ENCODE measurements at regions not wholly inside any gene's neighbourhood (a gene's known extent, or its start where the extent isn't known, plus 50 kb on each side); places are given as distances from the start of the nearest gene placed in this dataset.

DNA sequence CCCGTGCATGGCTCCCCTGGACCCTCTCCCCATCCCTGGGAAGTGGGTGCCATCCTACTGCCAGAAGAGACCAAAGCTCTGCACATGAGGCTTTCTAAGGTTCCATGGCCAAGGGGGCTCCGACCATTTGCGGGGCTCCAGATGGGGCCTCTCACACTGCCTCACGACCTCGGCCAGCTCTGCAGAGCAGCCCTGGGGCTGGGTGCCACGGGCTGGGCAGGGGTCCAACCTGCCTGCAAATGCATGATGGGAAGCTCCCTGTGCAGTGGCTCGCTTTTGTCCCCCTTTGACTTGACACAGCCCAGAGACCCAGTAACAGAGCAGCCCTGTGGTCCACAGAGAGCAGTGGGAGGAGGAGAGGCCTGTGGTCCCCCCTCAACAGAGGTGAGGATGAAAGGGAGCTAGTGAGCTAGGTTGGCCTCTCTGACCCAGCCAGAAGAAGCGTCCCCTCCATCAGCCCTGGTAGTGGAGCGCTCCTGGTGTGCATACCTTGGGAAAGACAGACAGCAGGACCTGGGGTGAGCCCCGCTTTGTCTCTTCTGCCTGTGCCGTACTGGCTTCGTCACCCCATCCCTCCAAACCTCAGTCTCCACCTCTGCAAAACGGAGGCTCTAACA is 174.1 kb downstream of the DDX1 start:
- no peak overlapping the region for H3K4me3 ChIP-seq (ENCODE audit: low read length)
- H3K9ac ChIP-seq (ENCODE audit: low read length), result no peak overlapping the region
- no peaks in the 10 kb centered on the region for H3K36me3 ChIP-seq (ENCODE audit: control insufficient read depth, insufficient read depth, low read length, severe bottlenecking)
- H3K4me1 ChIP-seq (ENCODE audit: control insufficient read depth, insufficient read depth, low read length), result no peaks in the 10 kb centered on the region
- DNase-seq (ENCODE audit: low read depth), result no peak
- peaks cover 28% of the 10 kb centered on the region for H3K27me3 ChIP-seq (replicated peaks; ENCODE audit: control insufficient read depth, insufficient read depth, low read length)
- no peaks in the 10 kb centered on the region for H3K9me3 ChIP-seq (ENCODE audit: control insufficient read depth, low read length)

DNA sequence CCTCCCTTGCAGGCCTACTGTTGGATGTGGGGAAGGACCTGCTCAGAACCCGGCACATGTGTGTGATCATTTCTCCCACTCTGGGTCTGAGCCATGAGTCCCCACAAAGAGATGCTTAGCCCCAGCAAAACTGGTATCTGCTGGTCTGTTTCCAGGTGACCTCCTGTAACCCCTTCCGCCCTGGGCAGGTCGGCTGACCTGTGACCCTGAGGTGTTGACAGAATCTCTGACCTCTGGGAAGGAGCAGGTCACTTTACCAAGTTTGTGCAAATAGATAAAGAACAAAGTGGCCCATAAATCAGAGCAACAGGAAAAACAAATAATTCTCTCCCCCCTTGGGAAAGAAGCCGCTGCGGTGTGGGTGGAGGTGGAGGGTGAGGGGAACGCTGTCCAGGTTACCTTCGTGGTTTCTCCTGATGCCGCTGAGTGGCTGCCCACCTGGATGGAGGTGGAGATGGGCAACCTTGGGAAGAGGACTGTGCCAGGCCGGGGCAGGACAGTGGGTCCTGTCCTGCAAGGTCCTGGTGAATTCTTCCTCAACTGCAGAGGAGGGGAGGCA is 174.0 kb upstream of the MYCN start:
- H3K4me1 ChIP-seq (ENCODE audit: control insufficient read depth, insufficient read depth, low read length), result no peaks in the 10 kb centered on the region
- H3K36me3 ChIP-seq (ENCODE audit: control insufficient read depth, insufficient read depth, low read length, severe bottlenecking), result no peaks in the 10 kb centered on the region
- no peak for DNase-seq (ENCODE audit: low read depth)
- no peak overlapping the region for H3K9ac ChIP-seq (ENCODE audit: low read length)
- H3K4me3 ChIP-seq (ENCODE audit: low read length), result no peak overlapping the region
- H3K9me3 ChIP-seq (ENCODE audit: control insufficient read depth, low read length), result no peaks in the 10 kb centered on the region
- peaks cover 26% of the 10 kb centered on the region for H3K27me3 ChIP-seq (replicated peaks; ENCODE audit: control insufficient read depth, insufficient read depth, low read length)

DNA sequence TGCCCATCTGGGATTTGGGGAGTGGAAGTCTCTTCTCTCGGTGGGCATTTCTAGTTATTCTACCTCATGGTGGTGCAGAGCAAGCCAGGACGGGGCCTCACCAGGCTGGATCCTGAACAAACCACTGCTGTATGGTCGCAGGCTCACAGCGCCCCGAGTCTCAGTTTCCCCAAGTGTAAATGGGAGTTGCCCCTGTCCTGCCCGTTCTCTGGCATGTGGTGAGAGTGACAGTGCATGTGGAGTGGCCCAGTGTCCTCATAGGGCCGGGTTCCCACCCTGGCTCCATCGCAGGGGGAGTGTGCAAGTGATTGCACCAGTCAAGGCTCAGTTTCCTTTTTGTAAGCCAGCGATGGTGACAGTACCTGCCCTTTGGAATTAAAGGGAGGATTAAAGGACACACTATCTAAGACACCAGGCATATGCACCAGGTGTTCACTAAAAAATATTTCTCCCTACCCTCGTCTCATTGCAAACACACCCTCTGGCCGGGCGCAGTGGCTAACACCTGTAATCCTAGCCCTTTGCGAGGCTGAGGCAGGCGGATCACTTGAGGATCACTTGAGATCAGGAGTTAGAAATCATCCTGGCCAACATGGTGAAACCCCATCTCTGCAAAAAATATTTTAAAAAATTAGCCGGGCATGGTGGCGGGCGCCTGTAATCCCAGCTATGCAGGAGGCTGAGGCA is 173.3 kb upstream of the MYCN start:
- DNase-seq (ENCODE audit: low read depth), result no peak
- no peak overlapping the region for H3K9ac ChIP-seq (ENCODE audit: low read length)
- H3K36me3 ChIP-seq (ENCODE audit: control insufficient read depth, insufficient read depth, low read length, severe bottlenecking), result no peaks in the 10 kb centered on the region
- no peak overlapping the region for H3K4me3 ChIP-seq (ENCODE audit: low read length)
- H3K9me3 ChIP-seq (ENCODE audit: control insufficient read depth, low read length), result no peaks in the 10 kb centered on the region
- H3K4me1 ChIP-seq (ENCODE audit: control insufficient read depth, insufficient read depth, low read length), result no peaks in the 10 kb centered on the region
- H3K27me3 ChIP-seq (replicated peaks; ENCODE audit: control insufficient read depth, insufficient read depth, low read length), result peaks cover 24% of the 10 kb centered on the region

DNA sequence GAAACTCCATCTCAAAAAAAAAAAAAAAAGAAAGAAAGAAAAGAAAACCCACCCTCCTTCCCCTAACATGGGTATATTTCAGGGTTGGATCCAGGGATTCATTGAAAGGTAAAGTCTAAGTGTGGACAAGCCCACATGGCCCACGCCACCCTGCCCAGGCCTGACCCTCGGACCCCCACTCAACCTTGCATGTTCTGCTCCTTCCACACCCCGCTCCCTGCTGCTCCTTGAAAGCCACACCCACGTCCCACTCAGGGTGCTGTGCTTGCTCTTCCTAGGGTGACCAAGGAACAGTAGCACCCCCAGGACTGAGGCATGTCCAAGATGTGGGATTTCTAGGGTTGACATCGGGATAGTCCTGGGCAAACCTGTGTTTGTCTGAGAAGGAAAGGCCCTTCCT is 172.7 kb upstream of the MYCN start:
- Histone ChIP-seq H3K9me3 (ENCODE audit: control insufficient read depth, low read length) (no peaks in the 10 kb centered on the region), H3K4me3 (ENCODE audit: low read length) (no peak overlapping the region), H3K27me3 (replicated peaks; ENCODE audit: control insufficient read depth, insufficient read depth, low read length) (peaks cover 21% of the 10 kb centered on the region), H3K36me3 (ENCODE audit: control insufficient read depth, insufficient read depth, low read length, severe bottlenecking) (no peaks in the 10 kb centered on the region), H3K4me1 (ENCODE audit: control insufficient read depth, insufficient read depth, low read length) (no peaks in the 10 kb centered on the region), H3K9ac (ENCODE audit: low read length) (no peak overlapping the region)
- no peak for DNase-seq (ENCODE audit: low read depth)

DNA sequence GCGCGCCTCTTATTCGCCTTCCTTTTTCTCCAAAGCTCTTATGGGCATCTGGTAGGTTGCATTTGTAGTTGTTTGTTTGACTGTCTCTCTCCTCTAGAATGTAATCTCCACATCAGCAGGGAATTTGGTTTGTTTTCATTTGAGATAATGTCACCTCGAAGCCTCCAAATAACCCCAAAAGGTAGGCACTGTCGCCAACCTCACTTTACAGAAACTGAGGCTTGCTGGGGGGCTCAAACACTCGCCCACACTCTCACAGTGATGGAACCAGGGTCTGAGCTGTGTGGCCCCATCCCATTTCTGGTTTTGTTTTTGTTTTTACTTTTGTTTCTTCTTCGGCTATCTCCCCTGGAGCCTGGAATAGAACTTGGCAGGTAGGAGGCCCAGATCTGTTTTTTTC is 172.2 kb upstream of the MYCN start:
- Histone ChIP-seq H3K36me3 (ENCODE audit: control insufficient read depth, insufficient read depth, low read length, severe bottlenecking) (no peaks in the 10 kb centered on the region), H3K27me3 (replicated peaks; ENCODE audit: control insufficient read depth, insufficient read depth, low read length) (peaks cover 18% of the 10 kb centered on the region), H3K9me3 (ENCODE audit: control insufficient read depth, low read length) (no peaks in the 10 kb centered on the region), H3K9ac (ENCODE audit: low read length) (no peak overlapping the region), H3K4me3 (ENCODE audit: low read length) (no peak overlapping the region), H3K4me1 (ENCODE audit: control insufficient read depth, insufficient read depth, low read length) (no peaks in the 10 kb centered on the region)
- no peak for DNase-seq (ENCODE audit: low read depth)

DNA sequence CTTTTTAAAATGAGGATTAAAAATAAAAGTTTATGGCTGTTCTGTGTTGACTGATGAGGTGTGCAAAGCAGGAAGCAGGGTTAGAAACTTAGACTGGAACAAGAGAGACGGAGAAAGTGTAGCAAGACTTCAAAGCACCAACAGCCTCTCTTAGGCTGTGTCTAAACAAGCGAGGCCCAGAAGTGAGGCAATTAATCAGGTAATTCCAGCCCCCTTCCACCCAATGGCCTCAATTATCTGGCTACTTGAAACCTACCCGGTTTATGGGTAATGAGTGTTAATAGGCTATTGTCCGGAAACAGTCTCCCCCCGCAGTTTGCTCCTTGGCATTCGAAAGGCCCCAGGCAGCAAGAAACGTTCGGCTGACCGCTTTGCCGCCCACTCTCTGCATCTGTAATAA is 171.7 kb upstream of the MYCN start:
- no peak overlapping the region for H3K9ac ChIP-seq (ENCODE audit: low read length)
- no peaks in the 10 kb centered on the region for H3K9me3 ChIP-seq (ENCODE audit: control insufficient read depth, low read length)
- H3K36me3 ChIP-seq (ENCODE audit: control insufficient read depth, insufficient read depth, low read length, severe bottlenecking), result no peaks in the 10 kb centered on the region
- no peak for DNase-seq (ENCODE audit: low read depth)
- no peak overlapping the region for H3K4me3 ChIP-seq (ENCODE audit: low read length)
- no peaks in the 10 kb centered on the region for H3K4me1 ChIP-seq (ENCODE audit: control insufficient read depth, insufficient read depth, low read length)
- H3K27me3 ChIP-seq (replicated peaks; ENCODE audit: control insufficient read depth, insufficient read depth, low read length), result peaks cover 14% of the 10 kb centered on the region

DNA sequence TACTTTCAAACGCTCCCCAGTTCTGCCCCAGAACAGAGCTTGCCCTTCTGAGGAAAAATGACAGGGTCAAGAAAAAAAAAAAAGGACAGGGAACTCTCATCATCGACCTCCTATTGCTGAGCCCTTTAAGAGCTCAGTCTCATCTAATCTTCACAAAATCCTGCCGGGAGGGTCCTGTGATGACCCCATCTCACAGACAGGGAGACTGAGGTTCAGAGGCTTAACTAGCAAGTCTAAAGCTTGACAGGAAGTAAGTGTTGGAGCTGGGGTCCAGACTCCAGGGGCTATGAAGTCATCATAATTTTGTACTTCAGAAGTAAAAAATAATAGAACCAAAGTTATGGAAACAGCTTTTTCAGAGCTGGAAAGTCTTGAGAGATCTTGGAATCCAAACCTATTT is 171.1 kb upstream of the MYCN start:
- H3K27me3 ChIP-seq (replicated peaks; ENCODE audit: control insufficient read depth, insufficient read depth, low read length), result peaks cover 16% of the 10 kb centered on the region
- no peak overlapping the region for H3K9ac ChIP-seq (ENCODE audit: low read length)

DNA sequence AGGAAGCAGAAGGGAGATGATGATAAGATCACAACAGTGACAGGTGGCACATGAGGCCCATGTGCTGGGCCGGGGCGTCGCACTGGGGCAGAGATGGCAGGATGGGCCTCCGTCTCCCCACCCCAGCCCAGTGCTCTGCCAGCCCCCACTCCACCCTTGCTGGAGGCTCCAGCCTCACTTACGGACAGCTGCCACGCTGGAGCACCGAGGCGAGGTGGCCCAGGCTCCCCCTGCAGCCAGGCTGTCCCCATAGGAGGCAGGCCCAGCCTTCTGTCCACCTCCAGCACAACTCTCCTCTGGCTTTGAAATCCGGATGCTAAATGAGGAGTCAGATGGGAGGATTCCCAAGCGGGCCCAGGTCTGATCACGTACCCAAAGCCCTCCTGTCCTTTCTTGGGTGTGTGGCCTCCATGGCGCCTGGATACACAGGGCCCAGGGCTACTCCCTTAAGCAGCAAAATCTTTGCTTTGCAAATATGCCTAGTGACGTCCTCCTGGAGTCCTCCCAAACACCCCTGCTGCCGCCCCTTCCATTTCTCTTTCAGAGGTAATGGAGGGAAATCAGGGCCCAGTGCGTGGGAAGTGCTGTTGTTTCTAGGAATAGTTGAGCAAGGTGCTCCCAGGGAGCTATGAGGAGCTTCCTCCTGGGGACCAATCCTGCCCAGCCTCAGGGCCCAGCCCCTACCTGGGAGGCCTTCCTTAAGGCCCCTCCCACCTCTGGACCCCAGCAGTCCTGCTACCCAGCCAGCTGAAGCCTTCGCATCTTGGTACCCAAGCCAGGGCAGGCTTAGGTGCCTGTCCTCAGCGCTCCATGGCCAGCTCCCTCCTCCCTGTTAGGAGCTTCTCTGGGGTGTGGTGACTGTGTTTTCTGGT is 170.4 kb upstream of the MYCN start:
- no peaks in the 10 kb centered on the region for H3K4me1 ChIP-seq (ENCODE audit: control insufficient read depth, insufficient read depth, low read length)
- no peak for DNase-seq (ENCODE audit: low read depth)
- H3K27me3 ChIP-seq (replicated peaks; ENCODE audit: control insufficient read depth, insufficient read depth, low read length), result peaks cover 16% of the 10 kb centered on the region
- no peak overlapping the region for H3K9ac ChIP-seq (ENCODE audit: low read length)
- H3K4me3 ChIP-seq (ENCODE audit: low read length), result no peak overlapping the region
- no peaks in the 10 kb centered on the region for H3K36me3 ChIP-seq (ENCODE audit: control insufficient read depth, insufficient read depth, low read length, severe bottlenecking)
- H3K9me3 ChIP-seq (ENCODE audit: control insufficient read depth, low read length), result no peaks in the 10 kb centered on the region

More for the DNA sequence above, 171.1 kb upstream of the MYCN start:
- H3K4me1 ChIP-seq (ENCODE audit: control insufficient read depth, insufficient read depth, low read length), result no peaks in the 10 kb centered on the region
- H3K9me3 ChIP-seq (ENCODE audit: control insufficient read depth, low read length), result no peaks in the 10 kb centered on the region
- DNase-seq (ENCODE audit: low read depth), result no peak
- H3K36me3 ChIP-seq (ENCODE audit: control insufficient read depth, insufficient read depth, low read length, severe bottlenecking), result no peaks in the 10 kb centered on the region
- H3K4me3 ChIP-seq (ENCODE audit: low read length), result no peak overlapping the region

DNA sequence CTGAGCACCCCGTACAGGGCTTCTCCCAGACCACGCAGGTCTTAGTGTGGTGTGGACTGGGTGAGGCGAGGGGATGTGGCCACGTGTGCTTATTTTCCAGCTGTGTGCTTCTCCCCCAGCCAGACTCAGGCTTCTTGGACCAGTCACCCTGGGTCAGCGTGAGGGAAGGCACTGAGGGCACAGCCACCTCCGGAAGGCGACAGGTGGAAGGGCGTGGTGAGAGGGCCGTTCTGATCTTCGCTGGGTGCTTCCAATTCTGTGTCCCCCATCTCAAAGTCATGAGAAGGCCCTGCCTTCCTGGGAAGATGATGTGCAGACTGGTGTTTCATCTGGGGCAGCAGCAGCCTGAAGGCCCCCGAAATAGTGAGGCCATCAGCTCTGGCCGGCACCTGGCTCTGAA is 169.7 kb upstream of the MYCN start:
- Histone ChIP-seq H3K9ac (ENCODE audit: low read length) (no peak overlapping the region), H3K36me3 (ENCODE audit: control insufficient read depth, insufficient read depth, low read length, severe bottlenecking) (no peaks in the 10 kb centered on the region), H3K4me1 (ENCODE audit: control insufficient read depth, insufficient read depth, low read length) (no peaks in the 10 kb centered on the region), H3K27me3 (replicated peaks; ENCODE audit: control insufficient read depth, insufficient read depth, low read length) (peaks cover 16% of the 10 kb centered on the region), H3K9me3 (ENCODE audit: control insufficient read depth, low read length) (no peaks in the 10 kb centered on the region), H3K4me3 (ENCODE audit: low read length) (no peak overlapping the region)
- DNase-seq (ENCODE audit: low read depth), result no peak

DNA sequence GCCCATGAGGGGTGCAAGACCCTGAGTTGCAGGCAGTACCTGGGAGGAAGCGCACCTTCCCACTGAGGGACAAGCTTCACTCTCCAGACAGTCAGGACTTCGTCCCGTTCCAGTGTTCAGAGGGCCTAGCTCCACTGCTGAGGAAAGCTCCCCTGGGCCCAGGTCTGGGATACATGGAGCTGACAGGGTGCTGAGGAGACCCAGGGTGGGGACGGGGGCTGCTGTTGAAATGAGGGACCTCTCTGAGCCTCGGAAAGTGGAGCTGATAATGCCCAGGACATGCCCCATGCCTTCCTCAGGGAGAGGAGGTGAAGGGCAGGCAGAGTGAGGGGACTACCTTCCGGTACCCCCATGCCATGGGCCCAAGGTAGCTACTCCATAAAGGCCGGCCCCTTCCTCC is 169.2 kb upstream of the MYCN start:
- no peak for DNase-seq (ENCODE audit: low read depth)
- Histone ChIP-seq H3K4me3 (ENCODE audit: low read length) (no peak overlapping the region), H3K36me3 (ENCODE audit: control insufficient read depth, insufficient read depth, low read length, severe bottlenecking) (no peaks in the 10 kb centered on the region), H3K27me3 (replicated peaks; ENCODE audit: control insufficient read depth, insufficient read depth, low read length) (peaks cover 11% of the 10 kb centered on the region), H3K9ac (ENCODE audit: low read length) (no peak overlapping the region), H3K4me1 (ENCODE audit: control insufficient read depth, insufficient read depth, low read length) (no peaks in the 10 kb centered on the region), H3K9me3 (ENCODE audit: control insufficient read depth, low read length) (no peaks in the 10 kb centered on the region)

DNA sequence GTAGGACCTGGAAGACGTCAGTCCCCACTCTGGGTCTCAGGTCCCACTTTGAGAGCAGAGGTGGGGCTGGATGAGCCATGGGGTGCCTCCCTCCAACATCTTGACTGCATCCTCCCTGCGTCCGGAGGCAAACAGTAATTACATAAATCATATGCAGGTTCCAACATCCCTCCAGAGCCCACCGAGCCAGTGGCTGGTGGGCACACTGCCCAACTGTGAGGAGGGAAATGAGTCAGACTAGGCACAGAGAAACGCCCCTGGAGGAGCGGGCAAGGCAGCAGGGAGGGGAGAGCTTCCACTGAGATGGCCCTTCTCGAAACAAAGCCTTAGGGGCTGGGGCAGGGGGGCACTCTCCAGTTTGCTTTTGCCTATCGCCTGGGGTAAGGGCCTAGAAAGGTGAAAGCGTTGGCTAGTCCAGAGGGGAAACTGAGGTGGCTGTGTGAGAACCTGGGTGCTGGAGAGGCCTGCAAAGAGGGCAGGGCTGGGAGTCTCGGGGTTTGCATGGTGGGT is 168.2 kb upstream of the MYCN start:
- no peak for DNase-seq (ENCODE audit: low read depth)
- Histone ChIP-seq H3K9ac (ENCODE audit: low read length) (no peak overlapping the region), H3K9me3 (ENCODE audit: control insufficient read depth, low read length) (no peaks in the 10 kb centered on the region), H3K4me1 (ENCODE audit: control insufficient read depth, insufficient read depth, low read length) (peaks cover 7% of the 10 kb centered on the region), H3K4me3 (ENCODE audit: low read length) (no peak overlapping the region), H3K27me3 (replicated peaks; ENCODE audit: control insufficient read depth, insufficient read depth, low read length) (peaks cover 11% of the 10 kb centered on the region), H3K36me3 (ENCODE audit: control insufficient read depth, insufficient read depth, low read length, severe bottlenecking) (no peaks in the 10 kb centered on the region)
